ENCODE measurements at regions not wholly inside any gene's neighbourhood (a gene's known extent, or its start where the extent isn't known, plus 50 kb on each side); places are given as distances from the start of the nearest gene placed in this dataset.
A peak's percentile ranks its signal among the peaks of the same experiment; 100 is the strongest.

DNA sequence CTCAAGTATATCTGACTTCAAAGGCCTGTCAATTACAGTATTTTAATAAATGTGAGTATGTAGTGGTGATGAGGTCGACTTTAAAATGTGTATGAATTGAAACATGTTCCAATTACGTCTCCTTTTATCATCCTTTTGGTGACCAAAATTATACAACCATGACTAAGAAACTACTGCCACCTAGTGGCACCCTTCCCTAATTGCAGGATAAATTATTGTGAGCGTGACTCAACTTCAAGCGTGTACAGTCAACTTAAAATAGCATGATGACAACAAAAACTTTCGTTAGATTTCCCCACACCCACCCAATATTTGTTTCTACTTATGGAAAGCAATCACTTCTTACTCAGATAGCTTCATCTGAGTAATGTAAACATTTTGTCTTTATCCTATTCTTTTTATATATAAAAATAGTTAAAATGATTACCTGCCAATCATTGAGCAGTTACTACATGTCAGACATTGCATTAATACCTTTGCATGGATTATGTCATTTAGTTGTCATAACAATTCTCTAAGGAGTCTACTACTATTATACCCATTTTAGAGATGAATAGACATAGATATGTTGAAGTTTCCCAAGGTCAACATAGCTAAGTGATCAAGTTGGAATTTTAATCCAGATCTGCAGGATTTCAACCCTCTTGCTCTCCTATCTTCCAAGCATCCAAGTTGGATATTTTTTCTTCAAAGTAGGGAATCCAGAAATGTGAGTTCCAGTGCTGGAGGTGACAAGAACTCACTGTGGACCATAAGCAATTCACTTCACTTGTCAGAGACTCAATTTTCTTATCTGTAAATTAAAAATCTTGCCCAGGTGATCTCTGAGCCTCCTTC lies 106.0 kb downstream of the MEX3B start:
- Mint-ChIP-seq H3K4me1 (peaks cover 5% of the 10 kb centered on the region), H3K4me3 (no peak overlapping the region), H3K9me3 (peaks cover 3% of the 10 kb centered on the region), H3K27me3 (ENCODE audit: low read depth) (no peaks in the 10 kb centered on the region), H3K36me3 (ENCODE audit: low read depth) (peaks cover 9% of the 10 kb centered on the region), H3K27ac (ENCODE audit: unreplicated experiment) (no peak overlapping the region)
- peak; percentile 36 for DNase-seq (ENCODE audit: low read depth, low spot score)
- TF ChIP-seq CTCF (conservative IDR thresholded peaks at IDR 0.05), result peak; percentile 84

GRCh38 chr15:81937189-81937588 lies 108.6 kb downstream of the MEX3B start:
- H3K27ac Mint-ChIP-seq (ENCODE audit: unreplicated experiment), result no peak overlapping the region
- TF ChIP-seq CTCF (conservative IDR thresholded peaks at IDR 0.05), result no peak
- H3K36me3 Mint-ChIP-seq (ENCODE audit: low read depth), result peaks cover 9% of the 10 kb centered on the region
- peaks cover 3% of the 10 kb centered on the region for H3K9me3 Mint-ChIP-seq
- H3K27me3 Mint-ChIP-seq (ENCODE audit: low read depth), result no peaks in the 10 kb centered on the region
- no peak for DNase-seq (ENCODE audit: low read depth, low spot score)
- H3K4me3 Mint-ChIP-seq, result no peak overlapping the region
- peaks cover 5% of the 10 kb centered on the region for H3K4me1 Mint-ChIP-seq

- H3K9me3 Mint-ChIP-seq, result peaks cover 7% of the 10 kb centered on the region
- DNase-seq (ENCODE audit: low read depth, low spot score), result no peak
- no peak overlapping the region for H3K4me3 Mint-ChIP-seq
- TF ChIP-seq CTCF (conservative IDR thresholded peaks at IDR 0.05), result no peak
- H3K4me1 Mint-ChIP-seq, result no peaks in the 10 kb centered on the region
- H3K27ac Mint-ChIP-seq (ENCODE audit: unreplicated experiment), result no peak overlapping the region
- H3K27me3 Mint-ChIP-seq (ENCODE audit: low read depth), result no peaks in the 10 kb centered on the region
- H3K36me3 Mint-ChIP-seq (ENCODE audit: low read depth), result peaks cover 3% of the 10 kb centered on the region
These were observed 115.0 kb downstream of the MEX3B start for GRCh38 chr15:81930582-81931369.

DNA sequence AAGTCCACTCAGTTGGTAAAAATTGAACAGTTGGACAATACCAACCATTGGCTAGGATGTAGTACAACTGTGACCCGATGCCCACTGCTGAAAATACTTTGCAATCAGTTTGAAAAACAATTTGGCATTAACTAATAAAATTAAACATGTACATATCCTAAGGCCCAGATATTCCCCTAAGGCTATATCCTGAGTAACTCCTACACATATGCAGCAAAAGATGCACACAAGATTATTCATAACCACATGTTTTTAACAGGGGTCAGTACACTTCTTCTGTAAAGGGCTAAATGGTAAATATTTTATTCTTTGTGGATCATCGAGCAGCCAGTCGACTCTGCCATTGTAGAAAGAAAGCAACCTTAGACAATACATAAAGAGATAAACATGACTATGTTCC lies 116.3 kb downstream of the MEX3B start:
- no peak for DNase-seq (ENCODE audit: low read depth, low spot score)
- no peak overlapping the region for H3K4me3 Mint-ChIP-seq
- no peak for TF ChIP-seq CTCF (conservative IDR thresholded peaks at IDR 0.05)
- peaks cover 7% of the 10 kb centered on the region for H3K9me3 Mint-ChIP-seq
- no peaks in the 10 kb centered on the region for H3K4me1 Mint-ChIP-seq
- no peak overlapping the region for H3K27ac Mint-ChIP-seq (ENCODE audit: unreplicated experiment)
- H3K27me3 Mint-ChIP-seq (ENCODE audit: low read depth), result no peaks in the 10 kb centered on the region
- H3K36me3 Mint-ChIP-seq (ENCODE audit: low read depth), result peaks cover 8% of the 10 kb centered on the region

GRCh38 chr15:81926981-81927380 lies 118.8 kb downstream of the MEX3B start:
- H3K27ac Mint-ChIP-seq (ENCODE audit: unreplicated experiment), result no peak overlapping the region
- peaks cover 16% of the 10 kb centered on the region for H3K36me3 Mint-ChIP-seq (ENCODE audit: low read depth)
- H3K9me3 Mint-ChIP-seq, result peaks cover 7% of the 10 kb centered on the region
- TF ChIP-seq CTCF (conservative IDR thresholded peaks at IDR 0.05), result no peak
- H3K4me3 Mint-ChIP-seq, result no peak overlapping the region
- no peaks in the 10 kb centered on the region for H3K27me3 Mint-ChIP-seq (ENCODE audit: low read depth)
- H3K4me1 Mint-ChIP-seq, result no peaks in the 10 kb centered on the region
- DNase-seq (ENCODE audit: low read depth, low spot score), result no peak

Data from neural crest cell (in vitro differentiated cells).